ENCODE measurements at regions not wholly inside any gene's neighbourhood (a gene's known extent, or its start where the extent isn't known, plus 50 kb on each side); places are given as distances from the start of the nearest gene placed in this dataset.

- peaks cover 6% of the 10 kb centered on the region for H3K27me3 ChIP-seq (ENCODE audit: control insufficient read depth, insufficient read depth, low read length)
- 61% methylated on average over 5 of the region's 8 CpGs for WGBS (ENCODE audit: insufficient coverage)
- no peak overlapping the region for H3K27ac ChIP-seq (ENCODE audit: low read length)
- no peaks in the 10 kb centered on the region for H3K9me3 ChIP-seq (replicated peaks; ENCODE audit: control insufficient read depth, low read depth, low read length)
- H3K4me1 ChIP-seq (ENCODE audit: control insufficient read depth, insufficient read depth, low read length) = no peaks in the 10 kb centered on the region
- H3K36me3 ChIP-seq (ENCODE audit: control insufficient read depth, insufficient read depth, low read length) = no peaks in the 10 kb centered on the region
- H3K4me3 ChIP-seq (ENCODE audit: low read length) = no peak overlapping the region
- no peak for DNase-seq
These were observed 85.7 kb upstream of the SHB start for GRCh38 chr9:38154501-38155421.

GRCh38 chr9:38153910-38154291 is 84.9 kb upstream of the SHB start:
- Histone ChIP-seq H3K9me3 (replicated peaks; ENCODE audit: control insufficient read depth, low read depth, low read length) (no peaks in the 10 kb centered on the region), H3K27me3 (ENCODE audit: control insufficient read depth, insufficient read depth, low read length) (peaks cover 9% of the 10 kb centered on the region), H3K36me3 (ENCODE audit: control insufficient read depth, insufficient read depth, low read length) (no peaks in the 10 kb centered on the region), H3K4me3 (ENCODE audit: low read length) (no peak overlapping the region), H3K27ac (ENCODE audit: low read length) (no peak overlapping the region), H3K4me1 (ENCODE audit: control insufficient read depth, insufficient read depth, low read length) (no peaks in the 10 kb centered on the region)
- WGBS (ENCODE audit: insufficient coverage) = no CpG with 5 or more reads among the region's 4 CpGs
- no peak for DNase-seq

GRCh38 chr9:38153152-38153909 is 84.3 kb upstream of the SHB start:
- no peaks in the 10 kb centered on the region for H3K36me3 ChIP-seq (ENCODE audit: control insufficient read depth, insufficient read depth, low read length)
- no peak for DNase-seq
- H3K27ac ChIP-seq (ENCODE audit: low read length) = no peak overlapping the region
- no peaks in the 10 kb centered on the region for H3K9me3 ChIP-seq (replicated peaks; ENCODE audit: control insufficient read depth, low read depth, low read length)
- no peak overlapping the region for H3K4me3 ChIP-seq (ENCODE audit: low read length)
- H3K4me1 ChIP-seq (ENCODE audit: control insufficient read depth, insufficient read depth, low read length) = no peaks in the 10 kb centered on the region
- H3K27me3 ChIP-seq (ENCODE audit: control insufficient read depth, insufficient read depth, low read length) = peaks cover 9% of the 10 kb centered on the region
- WGBS (ENCODE audit: insufficient coverage) = 69% methylated on average over 2 of the region's 6 CpGs

GRCh38 chr9:38149647-38150046 is 80.6 kb upstream of the SHB start:
- Histone ChIP-seq H3K27me3 (ENCODE audit: control insufficient read depth, insufficient read depth, low read length) (peaks cover 9% of the 10 kb centered on the region), H3K4me3 (ENCODE audit: low read length) (no peak overlapping the region), H3K27ac (ENCODE audit: low read length) (no peak overlapping the region), H3K4me1 (ENCODE audit: control insufficient read depth, insufficient read depth, low read length) (no peaks in the 10 kb centered on the region), H3K36me3 (ENCODE audit: control insufficient read depth, insufficient read depth, low read length) (no peaks in the 10 kb centered on the region), H3K9me3 (replicated peaks; ENCODE audit: control insufficient read depth, low read depth, low read length) (no peaks in the 10 kb centered on the region)
- DNase-seq = no peak
- 0% methylated on average over 1 of the region's 3 CpGs for WGBS (ENCODE audit: insufficient coverage)

GRCh38 chr9:38146844-38147243 is 77.8 kb upstream of the SHB start:
- peaks cover 11% of the 10 kb centered on the region for H3K27me3 ChIP-seq (ENCODE audit: control insufficient read depth, insufficient read depth, low read length)
- H3K9me3 ChIP-seq (replicated peaks; ENCODE audit: control insufficient read depth, low read depth, low read length) = no peaks in the 10 kb centered on the region
- H3K4me3 ChIP-seq (ENCODE audit: low read length) = no peak overlapping the region
- peaks cover 7% of the 10 kb centered on the region for H3K4me1 ChIP-seq (ENCODE audit: control insufficient read depth, insufficient read depth, low read length)
- H3K27ac ChIP-seq (ENCODE audit: low read length) = no peak overlapping the region
- 92% methylated on average over 8 of the region's 8 CpGs for WGBS (ENCODE audit: insufficient coverage)
- H3K36me3 ChIP-seq (ENCODE audit: control insufficient read depth, insufficient read depth, low read length) = no peaks in the 10 kb centered on the region
- no peak for DNase-seq

- H3K27me3 ChIP-seq (ENCODE audit: control insufficient read depth, insufficient read depth, low read length) = peaks cover 14% of the 10 kb centered on the region
- H3K27ac ChIP-seq (ENCODE audit: low read length) = no peak overlapping the region
- WGBS (ENCODE audit: insufficient coverage) = 90% methylated on average over 3 of the region's 6 CpGs
- no peaks in the 10 kb centered on the region for H3K9me3 ChIP-seq (replicated peaks; ENCODE audit: control insufficient read depth, low read depth, low read length)
- H3K36me3 ChIP-seq (ENCODE audit: control insufficient read depth, insufficient read depth, low read length) = no peaks in the 10 kb centered on the region
- H3K4me1 ChIP-seq (ENCODE audit: control insufficient read depth, insufficient read depth, low read length) = peaks cover 8% of the 10 kb centered on the region
- H3K4me3 ChIP-seq (ENCODE audit: low read length) = no peak overlapping the region
- no peak for DNase-seq
These were observed 76.6 kb upstream of the SHB start for GRCh38 chr9:38145526-38146053.

GRCh38 chr9:38144421-38144820 is 75.4 kb upstream of the SHB start:
- DNase-seq = no peak
- Histone ChIP-seq H3K27me3 (ENCODE audit: control insufficient read depth, insufficient read depth, low read length) (peaks cover 15% of the 10 kb centered on the region), H3K4me3 (ENCODE audit: low read length) (no peak overlapping the region), H3K9me3 (replicated peaks; ENCODE audit: control insufficient read depth, low read depth, low read length) (no peaks in the 10 kb centered on the region), H3K4me1 (ENCODE audit: control insufficient read depth, insufficient read depth, low read length) (peaks cover 8% of the 10 kb centered on the region), H3K36me3 (ENCODE audit: control insufficient read depth, insufficient read depth, low read length) (no peaks in the 10 kb centered on the region), H3K27ac (ENCODE audit: low read length) (no peak overlapping the region)
- WGBS (ENCODE audit: insufficient coverage) = 67% methylated on average over 1 of the region's 4 CpGs

- DNase-seq = peak; percentile 65
- 100% methylated on average over 1 of the region's 4 CpGs for WGBS (ENCODE audit: insufficient coverage)
- Histone ChIP-seq H3K4me1 (ENCODE audit: control insufficient read depth, insufficient read depth, low read length) (peaks cover 8% of the 10 kb centered on the region), H3K9me3 (replicated peaks; ENCODE audit: control insufficient read depth, low read depth, low read length) (no peaks in the 10 kb centered on the region), H3K4me3 (ENCODE audit: low read length) (no peak overlapping the region), H3K27me3 (ENCODE audit: control insufficient read depth, insufficient read depth, low read length) (peaks cover 14% of the 10 kb centered on the region), H3K36me3 (ENCODE audit: control insufficient read depth, insufficient read depth, low read length) (no peaks in the 10 kb centered on the region), H3K27ac (ENCODE audit: low read length) (no peak overlapping the region)
These were observed 72.9 kb upstream of the SHB start for GRCh38 chr9:38141746-38142591.

GRCh38 chr9:38138276-38138675 is 69.2 kb upstream of the SHB start:
- Histone ChIP-seq H3K27ac (ENCODE audit: low read length) (no peak overlapping the region), H3K36me3 (ENCODE audit: control insufficient read depth, insufficient read depth, low read length) (no peaks in the 10 kb centered on the region), H3K27me3 (ENCODE audit: control insufficient read depth, insufficient read depth, low read length) (peaks cover 14% of the 10 kb centered on the region), H3K9me3 (replicated peaks; ENCODE audit: control insufficient read depth, low read depth, low read length) (no peaks in the 10 kb centered on the region), H3K4me1 (ENCODE audit: control insufficient read depth, insufficient read depth, low read length) (peaks cover 8% of the 10 kb centered on the region), H3K4me3 (ENCODE audit: low read length) (no peak overlapping the region)
- no CpG with 5 or more reads among the region's 4 CpGs for WGBS (ENCODE audit: insufficient coverage)
- no peak for DNase-seq

Data from muscle of leg (tissue), 3 donors.